Colon (tissue), 2 donors: ENCODE measurements at regions not wholly inside any gene's neighbourhood (a gene's known extent, or its start where the extent isn't known, plus 50 kb on each side); places are given as distances from the start of the nearest gene placed in this dataset.
A peak's percentile ranks its signal among the peaks of the same experiment; 100 is the strongest.

Experiments used
- FAIRE-seq: peaks from 2 replicates; lab custom pipeline; 2012; peaks lifted over from hg19 to GRCh38; lab: Jason Lieb, UNC
- donor health status: control.
- donor health status: control.

GRCh38 chr7:138257459-138258196 lies 181.4 kb downstream of the AKR1D1 start:
- no peak for FAIRE-seq

- FAIRE-seq: no peak
Observed at GRCh38 chr7:138258197-138258559, 181.9 kb downstream of the AKR1D1 start.

GRCh38 chr7:138259675-138260074 lies 183.4 kb downstream of the AKR1D1 start:
- FAIRE-seq: no peak

- no peak for FAIRE-seq
Observed at GRCh38 chr7:138267934-138268333, 191.7 kb downstream of the AKR1D1 start.

- no peak for FAIRE-seq
Observed at GRCh38 chr7:138276891-138277290, 183.2 kb upstream of the TRIM24 start.

GRCh38 chr7:138278601-138279000 lies 181.5 kb upstream of the TRIM24 start:
- no peak for FAIRE-seq

GRCh38 chr7:138282997-138283396 lies 177.1 kb upstream of the TRIM24 start:
- no peak for FAIRE-seq

- FAIRE-seq: no peak
Observed at GRCh38 chr7:138285129-138285528, 174.9 kb upstream of the TRIM24 start.

GRCh38 chr7:138286846-138287245 lies 173.2 kb upstream of the TRIM24 start:
- FAIRE-seq: no peak

GRCh38 chr7:138287549-138287948 lies 172.5 kb upstream of the TRIM24 start:
- no peak for FAIRE-seq

GRCh38 chr7:138289082-138289481 lies 171.0 kb upstream of the TRIM24 start:
- no peak for FAIRE-seq

GRCh38 chr7:138289864-138290263 lies 170.2 kb upstream of the TRIM24 start:
- FAIRE-seq: no peak

GRCh38 chr7:138292951-138293350 lies 167.1 kb upstream of the TRIM24 start:
- FAIRE-seq: no peak

GRCh38 chr7:138295049-138295637 lies 164.9 kb upstream of the TRIM24 start:
- FAIRE-seq: peak; percentile 92

GRCh38 chr7:138297526-138297925 lies 162.5 kb upstream of the TRIM24 start:
- no peak for FAIRE-seq

- no peak for FAIRE-seq
Observed at GRCh38 chr7:138299066-138299465, 161.0 kb upstream of the TRIM24 start.

- FAIRE-seq: no peak
Observed at GRCh38 chr7:138303230-138304070, 156.6 kb upstream of the TRIM24 start.

GRCh38 chr7:138304071-138304320 lies 156.1 kb upstream of the TRIM24 start:
- FAIRE-seq: no peak

- no peak for FAIRE-seq
Observed at GRCh38 chr7:138307633-138308032, 152.4 kb upstream of the TRIM24 start.

- no peak for FAIRE-seq
Observed at GRCh38 chr7:138308136-138308535, 151.9 kb upstream of the TRIM24 start.

GRCh38 chr7:138309186-138309585 lies 150.9 kb upstream of the TRIM24 start:
- FAIRE-seq: no peak

- no peak for FAIRE-seq
Observed at GRCh38 chr7:138313829-138314178, 146.3 kb upstream of the TRIM24 start.

- FAIRE-seq: no peak
Observed at GRCh38 chr7:138316421-138317043, 143.5 kb upstream of the TRIM24 start.
